ENCODE measurements at regions not wholly inside any gene's neighbourhood (a gene's known extent, or its start where the extent isn't known, plus 50 kb on each side); places are given as distances from the start of the nearest gene placed in this dataset.

GRCh38 chr9:118109542-118109941 is 405.3 kb downstream of the TLR4 start:
- no peak for TF ChIP-seq ESRRA (IDR thresholded peaks at IDR 0.05; ENCODE audit: borderline replicate concordance, low read length)
- no peak for TF ChIP-seq CTCF (IDR thresholded peaks at IDR 0.05)
- no peak for TF ChIP-seq EP300 (IDR thresholded peaks at IDR 0.05)
- no peak for TF ChIP-seq CHD4 (IDR thresholded peaks at IDR 0.05; ENCODE audit: borderline replicate concordance)
- TF ChIP-seq POLR2A (IDR thresholded peaks at IDR 0.05; ENCODE audit: low read length): no peak
- no peak for TF ChIP-seq ZFP36 (IDR thresholded peaks at IDR 0.05; ENCODE audit: borderline replicate concordance, partially characterized antibody)
- TF ChIP-seq POLR2AphosphoS2 (conservative IDR thresholded peaks at IDR 0.05; ENCODE audit: low read length): no peak
- no peak for TF ChIP-seq CBX8 (IDR thresholded peaks at IDR 0.05)
- no peak for TF ChIP-seq HMGXB4 (CRISPR knock-in tag; IDR thresholded peaks at IDR 0.05; ENCODE audit: borderline replicate concordance)

Measured in A549 (cell line).